Effector CD8-positive, alpha-beta T cell (primary cell): ENCODE measurements at regions not wholly inside any gene's neighbourhood (a gene's known extent, or its start where the extent isn't known, plus 50 kb on each side); places are given as distances from the start of the nearest gene placed in this dataset.

Experiments
- DNase-seq: peaks from one replicate; lab custom pipeline; 2025; lab: John Stamatoyannopoulos, UW

DNA sequence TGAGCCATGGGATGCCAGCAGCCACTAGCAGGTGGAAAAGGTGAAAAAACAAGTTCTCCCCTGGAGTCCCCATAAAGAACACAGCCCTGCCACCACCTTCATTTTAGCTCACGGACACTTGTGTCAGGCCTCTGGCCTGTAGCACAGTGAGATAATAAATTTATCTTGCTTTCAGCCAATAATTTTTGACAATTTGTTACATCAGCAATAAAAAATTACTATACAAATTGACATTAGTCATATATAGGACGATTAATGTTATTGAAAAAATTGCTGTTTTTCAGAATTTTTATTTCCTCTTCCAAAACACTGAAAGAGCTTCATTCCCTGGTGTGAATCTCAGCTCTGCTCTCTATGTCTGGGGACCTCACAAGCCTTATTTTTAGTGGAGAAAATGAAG lies 152.9 kb upstream of the ETV3 start:
- no peak for DNase-seq

DNA sequence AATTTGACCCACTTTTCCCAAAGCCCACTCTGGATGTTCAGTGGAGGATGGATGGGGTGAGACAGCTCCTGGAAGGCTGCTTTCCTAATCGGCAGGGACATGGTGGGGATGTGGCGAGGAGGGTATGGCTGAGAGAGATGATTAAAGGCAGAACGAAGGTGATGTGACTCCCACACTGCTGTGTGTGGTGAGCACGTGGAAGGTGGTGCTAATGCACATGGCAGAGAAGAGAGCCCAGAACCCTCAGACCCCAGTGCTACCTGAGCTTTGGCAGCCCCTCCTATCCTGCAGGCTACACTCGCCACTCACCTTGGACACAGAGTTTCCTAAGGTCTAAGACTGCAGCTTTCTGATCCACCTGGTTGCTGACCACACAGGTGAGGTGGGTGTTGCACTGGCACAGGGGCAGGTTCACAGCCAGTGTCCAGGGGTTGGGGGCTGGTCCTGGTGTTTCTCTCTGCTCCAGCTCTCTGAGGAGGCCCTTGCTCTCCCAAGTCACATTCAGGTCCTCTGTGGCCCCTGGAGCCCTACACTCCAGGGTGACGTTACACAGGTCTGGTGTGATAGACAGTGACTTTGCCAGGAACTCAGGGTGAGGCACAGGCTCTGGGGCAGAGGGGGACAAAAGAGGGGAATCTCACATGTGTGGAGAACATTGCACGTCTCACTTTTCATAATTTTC lies 151.4 kb upstream of the ETV3 start:
- DNase-seq: no peak

DNA sequence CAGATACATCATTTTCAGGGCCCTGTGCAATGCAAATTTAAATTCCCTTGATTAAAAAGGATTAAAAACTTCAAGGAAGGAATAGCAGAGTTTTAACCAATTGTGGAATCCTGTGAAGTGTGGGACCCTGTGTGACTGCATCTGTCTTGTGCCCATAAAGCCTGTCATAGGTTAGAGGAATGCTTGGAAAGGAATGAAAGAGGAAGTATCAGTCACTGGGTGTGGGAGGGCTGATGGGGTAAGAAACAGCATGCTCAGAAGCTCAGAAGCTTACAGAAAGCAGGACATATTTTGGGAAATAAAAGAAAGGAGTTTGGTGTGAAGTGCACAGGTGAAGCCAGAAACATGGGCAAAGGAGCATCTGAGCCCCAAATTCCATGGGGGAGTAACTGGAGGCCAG lies 150.8 kb upstream of the ETV3 start:
- no peak for DNase-seq

DNA sequence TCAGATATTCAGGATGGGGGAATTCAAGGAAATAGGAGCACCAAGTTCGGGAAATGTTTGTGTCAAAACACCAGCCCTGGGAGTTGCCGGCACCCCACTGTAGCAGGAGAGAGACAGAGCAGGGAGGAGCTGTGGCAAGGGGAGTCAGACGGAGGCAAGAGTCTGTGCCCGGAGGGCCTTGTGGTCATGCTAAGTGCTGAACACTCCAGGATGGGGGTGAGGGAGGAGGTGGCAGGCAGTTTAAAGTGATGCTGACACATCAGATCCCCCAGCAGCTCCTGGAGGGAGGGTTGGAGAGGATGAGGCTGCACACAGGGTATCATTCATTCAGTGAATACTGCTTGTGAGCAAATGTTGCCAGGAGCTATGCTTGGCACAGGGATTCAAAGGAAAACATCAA lies 150.3 kb upstream of the ETV3 start:
- no peak for DNase-seq

DNA sequence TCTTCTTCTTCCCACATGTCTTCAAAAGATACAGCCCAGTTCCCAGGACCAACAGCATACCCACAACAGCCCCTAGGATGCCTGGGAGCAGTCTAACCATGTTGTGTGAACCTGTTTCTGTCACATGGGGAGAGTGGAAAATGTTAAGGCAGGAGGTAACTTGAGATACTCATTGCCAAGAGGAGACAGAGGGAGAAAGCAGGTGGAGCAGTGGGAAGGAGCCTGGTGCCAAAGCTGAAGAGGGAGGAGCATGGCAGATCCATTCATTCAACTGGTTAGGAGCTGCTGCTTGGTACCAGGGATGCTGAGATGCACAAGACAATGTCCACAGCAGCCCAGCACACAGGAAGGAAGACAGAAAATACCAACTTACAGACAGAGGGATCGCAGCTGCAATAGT lies 149.8 kb upstream of the ETV3 start:
- no peak for DNase-seq

DNA sequence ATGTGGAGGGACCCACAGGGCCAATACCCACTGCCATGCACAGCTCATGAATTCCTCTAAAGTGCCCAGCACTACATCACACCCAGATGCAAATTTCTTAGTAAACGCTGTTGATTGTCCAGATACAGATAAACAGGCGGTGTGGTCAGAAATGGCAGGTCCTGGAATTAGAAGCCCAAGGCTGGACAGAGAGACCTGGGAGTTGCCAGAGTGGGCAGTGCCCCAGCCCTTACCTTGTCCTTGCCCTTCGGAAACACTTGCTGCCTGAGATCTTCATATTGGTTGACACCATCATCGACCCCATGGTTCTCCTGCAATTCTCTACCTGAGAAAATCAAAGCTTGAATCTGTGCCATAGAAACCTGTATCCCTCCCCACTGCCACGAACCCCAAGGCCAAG lies 149.3 kb upstream of the ETV3 start:
- no peak for DNase-seq

DNA sequence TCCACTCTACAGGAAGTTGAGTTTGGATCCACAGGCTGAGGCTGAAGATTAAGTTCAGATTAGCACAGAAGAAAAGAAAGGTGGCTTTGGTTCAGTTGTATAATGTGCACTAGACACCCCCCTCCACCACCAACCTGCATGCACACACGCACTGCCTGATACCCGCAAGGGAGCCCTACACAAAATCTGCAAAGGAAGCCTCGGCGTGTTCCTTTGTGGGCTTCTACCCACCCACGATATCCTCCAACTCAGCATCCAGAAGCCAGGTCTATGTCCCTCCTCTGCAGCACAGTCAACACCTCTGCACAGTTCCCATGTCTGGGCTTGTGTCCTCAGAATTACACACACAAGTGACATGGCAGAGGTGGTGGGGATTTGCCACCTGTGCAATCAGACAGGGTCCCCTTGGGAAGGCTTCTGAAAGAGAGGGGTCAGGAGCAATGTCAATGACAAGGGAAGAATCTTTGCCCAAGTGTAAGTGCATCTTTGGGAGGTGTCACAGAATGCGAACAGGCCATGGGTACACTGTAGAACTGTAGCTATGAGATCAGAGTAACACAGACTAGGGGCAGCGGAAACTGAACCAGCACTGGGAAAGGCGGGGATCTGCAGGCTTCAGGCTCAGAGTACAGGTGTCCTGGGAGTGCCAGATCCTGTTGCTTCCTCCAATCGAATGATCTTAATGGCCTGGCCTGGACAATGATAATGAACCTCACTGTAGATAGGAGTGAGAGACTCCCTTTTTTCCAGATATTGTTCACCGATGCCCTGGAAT lies 148.6 kb upstream of the ETV3 start:
- no peak for DNase-seq

DNA sequence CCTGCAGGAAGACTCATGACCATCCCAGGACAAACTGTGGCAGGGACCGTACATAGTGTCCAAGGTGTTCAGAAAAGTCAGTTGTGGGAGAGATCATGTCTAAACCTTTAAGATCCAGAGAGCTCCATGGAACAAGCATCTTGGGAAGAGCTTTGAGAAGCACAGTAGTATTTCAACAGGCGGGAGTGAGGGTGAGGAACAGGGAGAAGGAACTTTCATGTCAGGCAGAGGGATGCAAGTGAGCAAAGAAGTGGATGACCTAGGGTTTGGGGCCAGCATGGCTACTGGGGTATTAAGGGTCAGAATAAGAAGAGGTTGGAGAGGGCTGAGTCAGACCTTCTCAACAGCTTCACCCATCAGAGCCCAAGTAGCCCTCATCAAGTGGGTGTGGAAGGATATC lies 147.9 kb upstream of the ETV3 start:
- no peak for DNase-seq

DNA sequence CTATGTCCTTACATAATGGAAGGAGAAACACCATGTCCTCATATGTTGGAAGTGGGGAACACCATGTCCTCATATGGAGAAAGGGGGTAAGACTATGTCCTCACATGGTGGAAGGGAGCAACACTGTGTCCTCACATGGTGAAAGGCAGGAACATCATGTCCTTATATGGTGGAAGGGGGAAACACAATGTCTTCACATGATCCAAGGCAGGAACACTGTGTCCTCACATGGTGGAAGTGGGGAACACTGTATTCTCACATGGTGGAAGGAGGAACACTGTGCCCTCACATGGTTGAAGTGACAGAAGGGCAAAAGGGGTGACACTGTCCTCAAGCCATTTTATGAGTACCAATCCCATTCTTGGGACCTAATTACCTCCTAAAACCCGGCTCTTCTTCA lies 146.3 kb upstream of the ETV3 start:
- DNase-seq: no peak

DNA sequence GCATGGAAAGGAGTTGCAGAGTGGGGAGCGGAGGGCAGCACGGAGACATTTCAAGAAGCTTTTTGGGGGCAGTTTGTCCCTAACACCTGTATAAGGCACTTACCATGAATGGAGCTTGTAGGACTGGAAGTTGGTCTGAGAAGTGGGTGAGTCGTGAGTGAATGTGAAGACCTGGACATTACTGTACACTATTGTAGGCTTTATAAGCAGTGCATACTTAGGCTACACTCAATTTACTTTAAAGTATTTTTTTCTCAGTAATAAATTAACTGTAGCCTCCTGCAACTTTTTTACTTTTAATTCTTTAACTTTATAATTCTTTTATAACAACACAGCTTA lies 141.6 kb upstream of the ETV3 start:
- DNase-seq: no peak

DNA sequence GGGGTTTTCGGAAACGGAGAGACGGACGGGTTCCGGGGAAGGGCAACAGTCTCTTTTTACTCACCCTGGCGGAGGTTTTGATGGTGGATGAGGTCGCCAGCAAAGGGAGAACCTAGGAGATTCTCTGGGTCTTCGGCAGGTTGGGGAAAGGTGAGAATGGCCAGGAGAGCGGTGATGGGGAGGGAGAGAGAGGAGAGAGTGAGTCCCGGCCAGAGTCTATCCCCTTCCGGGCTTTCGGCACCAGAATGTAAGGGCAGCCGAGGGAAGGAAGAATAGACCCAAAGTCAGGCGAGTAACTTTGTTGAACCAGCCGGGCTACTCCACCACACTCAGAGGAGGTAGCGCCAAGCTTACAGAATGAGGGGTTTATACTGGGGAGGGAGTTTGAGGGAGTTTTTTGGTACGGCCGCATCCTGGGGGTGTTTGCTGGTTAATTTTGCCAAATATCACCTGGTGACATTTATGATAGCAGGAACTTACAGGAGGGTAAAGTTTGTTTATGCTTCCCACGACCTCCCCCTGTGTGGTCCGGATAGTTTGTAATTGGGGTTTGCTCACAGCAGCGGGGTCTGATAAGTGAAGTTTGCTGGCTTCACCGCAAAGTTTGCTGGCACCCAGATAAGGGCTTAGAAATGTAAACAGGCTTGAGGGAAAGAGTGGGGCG lies 141.1 kb upstream of the ETV3 start:
- DNase-seq: no peak

DNA sequence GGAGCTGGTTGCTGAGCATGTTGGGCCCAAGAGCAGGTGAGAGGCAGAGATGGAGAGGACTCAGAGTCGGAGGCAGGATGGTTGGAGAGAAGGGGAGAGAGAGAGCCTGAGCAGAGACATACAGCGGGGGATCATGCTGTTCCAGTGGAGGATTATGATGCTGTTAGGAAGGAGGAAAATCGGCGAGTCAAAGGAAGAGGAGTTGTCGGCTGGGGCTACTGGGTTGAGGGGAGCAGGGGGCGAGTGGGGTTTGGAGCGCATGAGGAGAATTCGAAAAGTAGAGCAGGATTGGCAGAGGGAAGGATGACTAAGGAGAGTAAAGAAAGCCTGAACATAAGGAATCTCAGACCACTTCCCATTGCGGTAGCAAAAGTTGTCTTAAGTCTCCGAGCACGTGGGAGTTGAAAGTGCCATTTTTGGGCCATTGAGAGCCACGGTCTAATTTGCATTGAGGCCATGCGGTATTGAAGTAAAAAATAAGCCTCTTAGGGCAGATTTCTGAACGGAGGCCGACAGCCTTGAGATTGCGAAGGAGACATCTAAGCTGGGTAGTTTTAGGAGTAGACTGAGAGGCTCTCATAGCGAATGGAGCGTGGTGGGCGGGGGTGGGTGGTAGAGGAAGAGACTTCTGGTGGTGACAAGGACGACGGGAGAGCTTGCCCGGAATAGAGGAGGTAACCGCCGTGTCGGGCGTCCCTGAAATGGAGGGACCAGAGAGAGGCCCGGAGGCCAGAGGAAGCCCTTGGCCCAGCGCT lies 140.4 kb upstream of the ETV3 start:
- no peak for DNase-seq

DNA sequence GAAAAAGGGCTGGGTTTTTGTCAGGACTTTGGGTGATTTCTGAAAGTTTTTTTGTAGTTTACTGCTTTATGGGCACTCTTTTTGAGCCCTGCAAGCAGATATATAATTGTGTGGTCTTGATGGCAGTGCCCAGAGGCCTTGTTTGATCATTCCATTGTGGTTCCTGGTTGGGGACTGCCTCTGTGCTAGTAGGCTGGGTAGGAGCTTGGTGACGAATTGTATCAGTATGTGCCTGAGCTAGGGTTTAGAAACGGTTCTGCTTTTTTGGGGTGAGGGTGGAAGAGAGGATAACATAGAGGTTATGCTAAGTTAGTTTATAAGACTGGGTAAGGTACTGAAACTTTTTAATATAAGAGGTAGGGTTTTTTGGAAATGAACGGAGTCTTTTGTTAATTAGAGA lies 139.7 kb upstream of the ETV3 start:
- DNase-seq: no peak

DNA sequence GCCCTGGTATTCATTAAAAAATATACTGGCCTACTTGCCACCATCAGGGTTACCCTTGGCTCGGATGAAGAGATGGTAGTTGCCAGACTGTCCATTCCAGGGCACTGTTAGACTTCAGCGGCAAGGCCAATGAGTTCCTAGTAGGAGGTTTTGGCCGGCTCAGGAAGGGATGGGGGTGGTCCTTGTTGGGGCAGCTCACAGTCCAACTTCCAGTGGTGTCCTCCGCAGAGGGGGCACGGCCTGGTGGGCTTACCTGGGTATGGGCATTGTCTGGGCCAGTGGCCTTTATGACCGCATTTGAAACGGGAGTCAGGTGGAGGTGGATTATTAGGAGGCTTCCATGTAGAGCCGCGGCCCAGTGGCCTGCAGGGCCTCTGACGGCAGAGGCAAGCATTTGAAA lies 139.1 kb upstream of the ETV3 start:
- no peak for DNase-seq

DNA sequence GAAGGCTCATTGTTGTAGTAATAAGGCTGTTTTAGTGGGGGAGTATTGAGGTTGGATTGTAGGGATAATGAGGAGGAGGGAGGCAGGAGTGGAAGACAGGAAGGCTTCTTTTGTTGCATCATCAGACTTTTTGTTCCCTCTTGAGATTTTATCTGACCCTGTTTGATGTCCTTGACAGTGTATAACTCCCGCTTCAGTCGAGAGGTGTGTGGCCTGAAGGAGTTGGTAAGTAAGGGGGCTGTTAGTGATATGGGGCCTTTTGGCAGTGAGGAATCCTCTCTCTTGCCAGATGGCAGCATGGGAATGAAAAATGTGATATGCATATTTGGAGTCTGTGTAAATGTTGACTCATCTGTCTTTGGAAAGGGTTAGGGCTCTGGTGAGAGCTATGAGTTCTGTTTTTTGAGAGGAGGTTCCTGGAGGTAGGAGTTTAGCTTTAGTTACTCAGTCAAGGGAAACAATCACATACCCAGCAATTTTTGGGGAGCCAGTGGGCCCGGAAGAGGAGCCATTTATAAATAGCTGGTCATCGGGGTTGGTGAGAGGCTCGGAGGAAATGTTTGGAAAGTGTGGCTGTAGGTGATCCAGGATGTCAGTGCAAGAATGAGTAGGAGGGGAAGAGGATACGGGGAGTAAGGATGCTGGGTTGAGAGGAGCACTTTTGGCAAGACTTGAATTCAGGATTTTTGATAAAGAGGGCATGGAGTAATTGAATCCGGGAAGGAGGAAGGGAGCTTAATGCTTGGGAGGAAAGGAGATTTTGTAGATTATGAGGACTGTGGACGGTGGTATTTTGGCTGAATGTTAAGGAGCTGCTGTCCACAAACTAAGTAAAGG lies 136.7 kb upstream of the ETV3 start:
- DNase-seq: no peak

DNA sequence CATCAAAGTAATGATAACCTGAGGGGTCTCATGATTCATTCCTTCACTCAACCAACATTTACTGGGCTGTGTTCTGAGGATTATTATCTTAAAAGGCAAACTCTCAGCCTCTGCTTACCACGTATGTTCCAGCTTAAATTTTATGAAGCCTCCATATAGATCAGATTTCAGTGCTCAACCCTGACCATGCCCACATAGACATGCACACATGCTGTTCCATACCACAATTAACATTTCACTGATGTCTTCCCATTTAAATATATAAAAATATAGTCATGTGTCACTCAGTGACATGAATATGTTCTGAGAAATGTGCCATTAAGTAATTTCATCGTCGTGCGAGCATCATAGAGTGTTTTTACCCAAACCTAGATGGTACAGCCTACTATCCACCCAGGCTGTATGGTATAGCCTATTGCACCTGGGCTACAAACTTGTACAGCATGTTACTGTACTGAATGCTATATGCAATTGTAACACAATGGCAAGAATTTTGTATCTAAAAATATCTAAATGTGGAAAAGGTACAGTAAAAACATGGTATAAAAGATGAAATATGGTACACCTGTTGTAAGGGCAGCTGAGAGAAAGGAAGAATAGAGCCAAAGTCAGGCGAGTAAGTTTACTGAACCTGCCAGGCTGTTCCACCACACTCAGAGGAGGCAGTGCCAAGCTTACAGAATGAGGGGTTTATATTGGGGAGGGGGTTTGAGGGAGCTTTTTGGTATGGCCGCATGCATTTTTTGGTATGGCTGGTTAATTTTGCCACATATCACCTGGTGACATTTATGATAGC lies 134.7 kb upstream of the ETV3 start:
- no peak for DNase-seq

DNA sequence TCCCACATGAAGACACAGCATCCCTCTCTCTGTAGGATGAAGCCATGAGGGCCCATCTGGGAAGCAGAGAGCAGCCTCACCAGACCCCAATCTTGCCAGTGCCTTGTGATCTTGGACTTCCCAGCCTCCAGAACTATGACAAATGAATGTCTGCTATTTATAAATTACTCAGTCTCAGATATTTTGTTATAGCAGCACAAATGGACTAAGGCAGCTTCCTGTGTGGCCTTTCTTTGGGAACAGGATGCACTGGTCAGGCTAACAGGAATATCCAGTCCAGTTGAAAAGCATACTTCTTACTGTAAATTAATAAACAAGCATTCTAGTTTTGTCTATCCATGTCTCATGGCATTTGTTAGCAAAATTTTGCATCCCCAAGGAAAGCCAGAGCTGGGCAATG lies 134.1 kb upstream of the ETV3 start:
- DNase-seq: no peak

DNA sequence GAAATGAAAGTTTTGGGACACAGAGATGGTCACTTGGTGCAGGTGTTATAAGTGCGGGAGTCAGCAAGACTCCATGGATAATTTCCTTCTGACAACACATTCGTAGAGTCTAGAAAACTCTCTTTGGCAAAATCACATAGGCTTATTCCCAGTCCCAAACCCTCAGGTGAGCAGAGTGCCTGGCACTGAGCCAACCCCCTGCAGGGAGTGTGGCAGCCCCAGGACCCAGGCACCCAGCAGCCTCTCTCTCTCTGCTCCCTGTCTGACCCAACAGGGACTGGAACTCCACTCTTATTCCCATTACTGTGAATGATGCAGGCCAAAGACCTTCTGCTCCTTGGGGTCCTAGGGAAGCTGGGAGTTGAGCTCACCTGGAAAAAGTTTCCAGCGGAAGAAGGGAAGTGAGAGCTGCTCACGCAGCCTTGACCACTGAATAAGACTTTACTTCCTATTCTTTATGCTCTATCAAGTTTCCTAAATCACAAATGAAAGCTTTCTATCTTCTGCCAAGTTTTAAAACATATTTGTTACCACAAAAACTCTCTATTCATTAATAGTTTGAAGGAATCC lies 132.6 kb upstream of the ETV3 start:
- DNase-seq: no peak

DNA sequence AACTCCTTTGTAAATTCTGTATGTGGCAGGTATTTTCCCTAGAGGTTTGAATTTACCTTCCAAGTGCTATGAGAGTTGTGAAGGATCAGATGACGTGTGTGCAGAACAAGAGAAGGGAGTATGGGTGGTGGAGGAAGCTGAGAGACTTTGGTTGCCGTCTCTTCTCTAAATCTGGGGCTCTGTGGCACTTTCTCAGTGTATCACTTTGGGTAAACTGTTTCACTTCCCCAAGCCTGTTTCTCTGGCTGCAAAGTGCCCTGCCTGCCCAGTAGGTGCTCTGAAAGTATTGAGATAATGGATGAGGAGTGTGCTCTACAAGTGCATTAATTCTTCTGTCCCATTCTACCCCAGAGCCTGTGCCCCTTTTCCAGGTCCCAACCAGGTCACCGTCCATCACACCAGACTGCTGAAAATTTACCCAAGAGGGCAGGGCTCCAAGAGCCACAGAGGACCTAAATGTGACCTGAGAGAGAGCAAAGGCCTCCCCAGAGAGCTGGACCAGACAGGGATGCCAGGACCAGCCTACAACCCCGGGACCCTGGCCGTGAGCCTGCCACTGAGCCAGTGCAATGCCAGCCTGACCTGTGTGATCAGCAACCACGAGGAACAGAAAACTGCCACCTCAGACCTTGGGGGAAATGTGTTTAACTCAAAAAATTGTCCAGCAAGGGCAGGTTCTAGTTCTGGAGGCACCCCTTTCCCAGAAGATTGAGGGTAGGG lies 131.6 kb upstream of the ETV3 start:
- no peak for DNase-seq

DNA sequence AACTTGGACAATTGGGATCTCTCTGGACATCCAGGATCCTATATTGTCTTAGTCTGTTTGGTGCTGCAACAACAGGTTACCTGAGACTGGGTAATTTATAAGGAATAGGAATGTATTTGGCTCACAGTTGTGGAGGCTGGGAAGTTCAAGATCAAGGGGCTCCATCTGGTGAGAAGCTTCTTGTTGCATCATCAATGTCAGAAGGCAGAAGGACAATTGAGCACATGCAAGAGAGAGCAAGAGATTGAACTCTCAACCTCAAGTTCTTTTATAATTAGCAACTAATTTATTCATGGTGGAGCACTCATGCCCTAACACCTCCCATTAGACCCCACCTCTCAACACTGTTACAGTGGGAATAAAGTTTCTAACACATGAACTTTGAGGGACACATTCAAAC lies 124.7 kb upstream of the ETV3 start:
- no peak for DNase-seq
